ENCODE measurements at regions not wholly inside any gene's neighbourhood (a gene's known extent, or its start where the extent isn't known, plus 50 kb on each side); places are given as distances from the start of the nearest gene placed in this dataset.

- peaks cover 32% of the 10 kb centered on the region for H3K9me3 ChIP-seq (ENCODE audit: control insufficient read depth, low read length)
- H3K27ac ChIP-seq (ENCODE audit: low read depth, low read length) = no peak overlapping the region
- TF ChIP-seq CTCF (conservative IDR thresholded peaks at IDR 0.05) = no peak
- H3K4me1 Mint-ChIP-seq = no peaks in the 10 kb centered on the region
- H3K36me3 ChIP-seq (ENCODE audit: control insufficient read depth, insufficient read depth, low read length) = no peaks in the 10 kb centered on the region
- H3K9me3 Mint-ChIP-seq = peaks cover 45% of the 10 kb centered on the region
- no peak overlapping the region for H3K9ac ChIP-seq (ENCODE audit: extremely low read depth, low read length, poor library complexity, severe bottlenecking)
- H3K27me3 ChIP-seq (ENCODE audit: control insufficient read depth, insufficient read depth, low read length, poor library complexity, severe bottlenecking) = no peaks in the 10 kb centered on the region
- H3K4me3 ChIP-seq (ENCODE audit: low read length) = no peak overlapping the region
- H3K27me3 Mint-ChIP-seq (ENCODE audit: insufficient read depth) = no peaks in the 10 kb centered on the region
- DNase-seq = no peak
- 92% methylated on average over 2 of the region's 2 CpGs; no CpG with 5 or more reads in 1 of the 2 experiments for WGBS, 2 experiments (ENCODE audit: insufficient coverage in 1 of 2, insufficient read length in 1 of 2)
- no peaks in the 10 kb centered on the region for H3K4me1 ChIP-seq (ENCODE audit: control insufficient read depth, insufficient read depth, low read length)
- peaks cover 3% of the 10 kb centered on the region for H3K36me3 Mint-ChIP-seq (ENCODE audit: low read depth)
- H3K27ac Mint-ChIP-seq = no peak overlapping the region
- H3K4me3 Mint-ChIP-seq = no peak overlapping the region
Observed at GRCh38 chr12:46506198-46506597, 133.6 kb upstream of the SLC38A2 start.

- WGBS, 2 experiments (ENCODE audit: insufficient coverage in 1 of 2, insufficient read length in 1 of 2) = 60% methylated on average over 1 of the region's 1 CpG; no CpG with 5 or more reads in 1 of the 2 experiments
- H3K4me1 Mint-ChIP-seq = no peaks in the 10 kb centered on the region
- no peak overlapping the region for H3K4me3 ChIP-seq (ENCODE audit: low read length)
- DNase-seq = no peak
- H3K9me3 ChIP-seq (ENCODE audit: control insufficient read depth, low read length) = peaks cover 39% of the 10 kb centered on the region
- H3K9ac ChIP-seq (ENCODE audit: extremely low read depth, low read length, poor library complexity, severe bottlenecking) = no peak overlapping the region
- no peaks in the 10 kb centered on the region for H3K27me3 ChIP-seq (ENCODE audit: control insufficient read depth, insufficient read depth, low read length, poor library complexity, severe bottlenecking)
- no peak overlapping the region for H3K27ac ChIP-seq (ENCODE audit: low read depth, low read length)
- H3K9me3 Mint-ChIP-seq = peaks cover 43% of the 10 kb centered on the region
- no peaks in the 10 kb centered on the region for H3K27me3 Mint-ChIP-seq (ENCODE audit: insufficient read depth)
- no peak overlapping the region for H3K4me3 Mint-ChIP-seq
- no peak overlapping the region for H3K27ac Mint-ChIP-seq
- no peaks in the 10 kb centered on the region for H3K4me1 ChIP-seq (ENCODE audit: control insufficient read depth, insufficient read depth, low read length)
- TF ChIP-seq CTCF (conservative IDR thresholded peaks at IDR 0.05) = no peak
- H3K36me3 Mint-ChIP-seq (ENCODE audit: low read depth) = peaks cover 8% of the 10 kb centered on the region
- no peaks in the 10 kb centered on the region for H3K36me3 ChIP-seq (ENCODE audit: control insufficient read depth, insufficient read depth, low read length)
Observed at GRCh38 chr12:46504494-46504893, 131.9 kb upstream of the SLC38A2 start.

- Histone ChIP-seq H3K9ac (ENCODE audit: extremely low read depth, low read length, poor library complexity, severe bottlenecking) (no peak overlapping the region), H3K27ac (ENCODE audit: low read depth, low read length) (no peak overlapping the region), H3K4me3 (ENCODE audit: low read length) (no peak overlapping the region), H3K27me3 (ENCODE audit: control insufficient read depth, insufficient read depth, low read length, poor library complexity, severe bottlenecking) (no peaks in the 10 kb centered on the region), H3K36me3 (ENCODE audit: control insufficient read depth, insufficient read depth, low read length) (no peaks in the 10 kb centered on the region), H3K4me1 (ENCODE audit: control insufficient read depth, insufficient read depth, low read length) (no peaks in the 10 kb centered on the region), H3K9me3 (ENCODE audit: control insufficient read depth, low read length) (peaks cover 39% of the 10 kb centered on the region)
- H3K36me3 Mint-ChIP-seq (ENCODE audit: low read depth) = peaks cover 8% of the 10 kb centered on the region
- no peak for DNase-seq
- H3K4me1 Mint-ChIP-seq = no peaks in the 10 kb centered on the region
- no peak overlapping the region for H3K4me3 Mint-ChIP-seq
- H3K27me3 Mint-ChIP-seq (ENCODE audit: insufficient read depth) = no peaks in the 10 kb centered on the region
- peaks cover 43% of the 10 kb centered on the region for H3K9me3 Mint-ChIP-seq
- TF ChIP-seq CTCF (conservative IDR thresholded peaks at IDR 0.05) = no peak
- 100% methylated on average over 1 of the region's 1 CpG; no CpG with 5 or more reads in 1 of the 2 experiments for WGBS, 2 experiments (ENCODE audit: insufficient coverage in 1 of 2, insufficient read length in 1 of 2)
- H3K27ac Mint-ChIP-seq = no peak overlapping the region
Observed at GRCh38 chr12:46503637-46504175, 131.1 kb upstream of the SLC38A2 start.
